Astrocyte (in vitro differentiated cells and primary cell): ENCODE measurements at regions not wholly inside any gene's neighbourhood (a gene's known extent, or its start where the extent isn't known, plus 50 kb on each side); places are given as distances from the start of the nearest gene placed in this dataset.

Experiments
- DNase-seq: peaks from one replicate; pipeline ENCODE4 v3.0.0-alpha.2; 2010; ENCODE audit warnings: low read depth
- FAIRE-seq: peaks from 2 replicates; lab custom pipeline; 2011; peaks lifted over from hg19 to GRCh38; lab: Jason Lieb, UNC
- H2AFZ ChIP-seq: 2 replicates; pipeline ENCODE4 v1.6.0; 2012; ENCODE audit warnings: low read depth, low read length, inconsistent platforms
- H3K27ac ChIP-seq: 2 replicates; pipeline ENCODE4 v1.5.1; 2011; ENCODE audit warnings: low read depth, low read length, inconsistent platforms
- H3K27me3 ChIP-seq: 2 replicates; pipeline ENCODE4 v1.6.0; 2011; ENCODE audit warnings: low read length, inconsistent platforms; ENCODE audit not compliant: insufficient read depth
- H3K36me3 ChIP-seq: 2 replicates; pipeline ENCODE4 v1.5.1; 2011; ENCODE audit warnings: low read length, inconsistent platforms; ENCODE audit not compliant: insufficient read depth
- H3K4me1 ChIP-seq: 2 replicates; pipeline ENCODE4 v1.5.1; 2011; ENCODE audit warnings: low read length, inconsistent platforms; ENCODE audit not compliant: insufficient read depth
- H3K4me2 ChIP-seq: 2 replicates; pipeline ENCODE4 v1.6.0; 2012; ENCODE audit warnings: low read length, inconsistent platforms
- H3K4me3 ChIP-seq: 2 replicates; pipeline ENCODE4 v1.5.1; 2011; ENCODE audit warnings: low read depth, mild to moderate bottlenecking, low read length, inconsistent platforms; ENCODE audit not compliant: insufficient read depth
- H3K79me2 ChIP-seq: 2 replicates; pipeline ENCODE4 v1.6.0; 2012; ENCODE audit warnings: mild to moderate bottlenecking, low read length, inconsistent platforms; ENCODE audit not compliant: insufficient read depth
- H3K9ac ChIP-seq: 2 replicates; pipeline ENCODE4 v1.6.0; 2012; ENCODE audit warnings: mild to moderate bottlenecking, low read length, inconsistent platforms
- H3K9me3 ChIP-seq: 2 replicates; pipeline ENCODE4 v1.5.1; 2012; ENCODE audit warnings: low read depth, mild to moderate bottlenecking, low read length, inconsistent platforms; ENCODE audit not compliant: insufficient read depth
- H4K20me1 ChIP-seq: 2 replicates; pipeline ENCODE4 v1.6.0; 2012; ENCODE audit warnings: low read length, inconsistent platforms; ENCODE audit not compliant: insufficient read depth
- H3K27ac Mint-ChIP-seq: one replicate; pipeline ENCODE4 v1.8.0; 2021; ENCODE audit warnings: mild to moderate bottlenecking, mixed read lengths; ENCODE audit not compliant: unreplicated experiment
- H3K27me3 Mint-ChIP-seq: one replicate; pipeline ENCODE4 v1.8.0; 2021; ENCODE audit warnings: low read depth, mixed read lengths; ENCODE audit not compliant: unreplicated experiment
- H3K36me3 Mint-ChIP-seq: one replicate; pipeline ENCODE4 v1.8.0; 2021; ENCODE audit warnings: low read depth, mixed read lengths; ENCODE audit not compliant: unreplicated experiment
- H3K4me1 Mint-ChIP-seq: one replicate; pipeline ENCODE4 v1.8.0; 2021; ENCODE audit warnings: low read depth, mixed read lengths; ENCODE audit not compliant: unreplicated experiment
- H3K4me3 Mint-ChIP-seq: one replicate; pipeline ENCODE4 v1.8.0; 2021; ENCODE audit warnings: mild to moderate bottlenecking, moderate library complexity, mixed read lengths; ENCODE audit not compliant: unreplicated experiment
- H3K9me3 Mint-ChIP-seq: one replicate; pipeline ENCODE4 v1.8.0; 2021; ENCODE audit warnings: mild to moderate bottlenecking, mixed read lengths; ENCODE audit not compliant: unreplicated experiment
- CTCF ChIP-seq: IDR thresholded peaks from 2 replicates; pipeline ENCODE4 v1.5.1; 2011; ENCODE audit warnings: low read depth, mild to moderate bottlenecking, inconsistent platforms, low read length, moderate library complexity; ENCODE audit not compliant: insufficient read depth
- EZH2 ChIP-seq: IDR thresholded peaks from 2 replicates; pipeline ENCODE4 v1.6.1; 2012; ENCODE audit warnings: mild to moderate bottlenecking, low read length, inconsistent platforms; ENCODE audit not compliant: insufficient read depth

GRCh38 chr12:66736931-66737330, 58.1 kb upstream of the GRIP1 start:
- H3K4me2 ChIP-seq, result no peak overlapping the region

GRCh38 chr12:66739266-66739665, 60.4 kb upstream of the GRIP1 start:
- no peak for TF ChIP-seq CTCF
- TF ChIP-seq EZH2, result no peak

More at GRCh38 chr12:66736931-66737330, 58.1 kb upstream of the GRIP1 start:
- no peaks in the 10 kb centered on the region for H3K79me2 ChIP-seq
- H3K27ac Mint-ChIP-seq, result no peak overlapping the region
- no peak overlapping the region for H3K4me3 ChIP-seq
- no peak overlapping the region for H2AFZ ChIP-seq
- H3K27me3 ChIP-seq, result no peaks in the 10 kb centered on the region
- peaks cover 2% of the 10 kb centered on the region for H4K20me1 ChIP-seq
- FAIRE-seq, result no peak
- H3K36me3 Mint-ChIP-seq, result no peaks in the 10 kb centered on the region
- DNase-seq, result no peak
- no peaks in the 10 kb centered on the region for H3K27me3 Mint-ChIP-seq
- H3K4me1 Mint-ChIP-seq, result no peaks in the 10 kb centered on the region
- H3K36me3 ChIP-seq, result no peaks in the 10 kb centered on the region
- H3K4me3 Mint-ChIP-seq, result no peak overlapping the region
- H3K9me3 Mint-ChIP-seq, result no peaks in the 10 kb centered on the region
- TF ChIP-seq EZH2, result no peak
- TF ChIP-seq CTCF, result no peak
- H3K9ac ChIP-seq, result no peak overlapping the region
- H3K4me1 ChIP-seq, result no peaks in the 10 kb centered on the region
- no peaks in the 10 kb centered on the region for H3K9me3 ChIP-seq
- no peak overlapping the region for H3K27ac ChIP-seq

GRCh38 chr12:66739940-66740651, 61.2 kb upstream of the GRIP1 start:
- Histone ChIP-seq H3K4me3 (no peak overlapping the region), H2AFZ (no peak overlapping the region), H3K36me3 (no peaks in the 10 kb centered on the region), H3K4me1 (no peaks in the 10 kb centered on the region), H3K9ac (no peak overlapping the region), H3K27ac (no peak overlapping the region), H3K27me3 (no peaks in the 10 kb centered on the region), H3K79me2 (no peaks in the 10 kb centered on the region), H3K4me2 (no peak overlapping the region), H3K9me3 (no peaks in the 10 kb centered on the region), H4K20me1 (peaks cover 2% of the 10 kb centered on the region)
- FAIRE-seq (no peak), DNase-seq (peak; percentile 6)
- TF ChIP-seq EZH2 (no peak), CTCF (no peak)
- Mint-ChIP-seq H3K4me3 (no peak overlapping the region), H3K27me3 (no peaks in the 10 kb centered on the region), H3K4me1 (no peaks in the 10 kb centered on the region), H3K9me3 (no peaks in the 10 kb centered on the region), H3K36me3 (no peaks in the 10 kb centered on the region), H3K27ac (no peak overlapping the region)

More at GRCh38 chr12:66739266-66739665, 60.4 kb upstream of the GRIP1 start:
- Histone ChIP-seq H4K20me1 (peaks cover 2% of the 10 kb centered on the region), H3K27me3 (no peaks in the 10 kb centered on the region), H2AFZ (no peak overlapping the region), H3K4me2 (no peak overlapping the region), H3K36me3 (no peaks in the 10 kb centered on the region), H3K79me2 (no peaks in the 10 kb centered on the region), H3K9me3 (no peaks in the 10 kb centered on the region), H3K9ac (no peak overlapping the region), H3K4me3 (no peak overlapping the region), H3K27ac (no peak overlapping the region), H3K4me1 (no peaks in the 10 kb centered on the region)
- FAIRE-seq, result no peak
- DNase-seq, result no peak
- Mint-ChIP-seq H3K36me3 (no peaks in the 10 kb centered on the region), H3K9me3 (no peaks in the 10 kb centered on the region), H3K4me3 (no peak overlapping the region), H3K4me1 (no peaks in the 10 kb centered on the region), H3K27ac (no peak overlapping the region), H3K27me3 (no peaks in the 10 kb centered on the region)
